ENCODE measurements at regions not wholly inside any gene's neighbourhood (a gene's known extent, or its start where the extent isn't known, plus 50 kb on each side); places are given as distances from the start of the nearest gene placed in this dataset.

DNA sequence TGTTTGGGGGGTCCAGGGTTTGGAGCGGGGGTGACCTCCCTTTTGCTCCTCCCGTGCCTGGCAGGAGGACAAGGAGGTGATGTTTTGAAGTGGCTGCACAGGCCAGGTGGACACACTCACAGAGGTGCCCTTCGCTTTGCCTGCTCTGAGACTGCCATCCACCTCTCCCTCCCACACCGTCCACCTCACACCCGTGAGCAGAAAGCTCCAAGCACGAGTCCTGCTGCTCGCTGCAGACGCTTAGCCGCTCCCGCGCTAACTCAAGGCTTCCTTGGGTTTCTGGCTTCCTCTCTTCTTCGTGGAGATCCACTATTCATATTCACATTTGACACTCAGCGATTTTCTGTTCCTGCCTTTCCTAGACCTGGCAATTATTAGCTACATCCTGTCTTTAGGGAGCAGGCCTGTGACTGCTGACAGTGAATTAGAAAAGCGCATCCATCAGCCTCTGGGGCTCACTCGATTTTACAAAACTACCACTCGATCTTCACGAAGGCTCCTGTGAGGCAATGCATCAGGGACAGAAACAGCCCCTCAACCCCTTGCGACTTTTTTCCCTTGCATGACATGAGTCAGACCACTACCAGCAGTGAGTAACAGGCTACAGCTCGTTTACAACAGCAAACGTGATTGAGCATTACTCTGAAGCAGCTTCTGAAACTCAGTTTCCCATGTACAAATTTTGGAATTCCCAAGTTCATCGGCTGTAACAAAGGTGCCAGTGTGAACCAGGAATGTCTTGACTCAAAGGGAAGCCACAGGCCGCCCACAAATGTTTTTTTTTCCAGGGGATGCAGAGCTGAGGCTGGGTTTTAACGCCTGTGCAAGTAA is 238.7 kb upstream of the SOX11 start:
- no peak for DNase-seq

DNA sequence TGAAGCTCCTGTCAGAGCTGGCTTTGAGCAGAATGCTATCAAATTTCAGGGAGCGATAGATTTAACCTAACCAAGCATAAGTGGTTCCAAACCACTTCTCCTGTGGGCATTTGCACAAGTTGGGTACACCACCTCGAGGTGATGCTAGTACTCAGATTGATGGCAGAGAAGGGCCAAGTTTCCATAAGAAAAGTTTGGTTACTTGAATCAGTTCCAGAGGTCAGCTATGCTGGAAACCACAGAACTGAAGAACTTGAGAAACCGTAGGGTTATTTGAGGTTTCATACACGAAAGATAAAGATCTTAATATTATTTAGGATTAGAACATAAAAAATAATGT is 238.2 kb upstream of the SOX11 start:
- no peak for DNase-seq

DNA sequence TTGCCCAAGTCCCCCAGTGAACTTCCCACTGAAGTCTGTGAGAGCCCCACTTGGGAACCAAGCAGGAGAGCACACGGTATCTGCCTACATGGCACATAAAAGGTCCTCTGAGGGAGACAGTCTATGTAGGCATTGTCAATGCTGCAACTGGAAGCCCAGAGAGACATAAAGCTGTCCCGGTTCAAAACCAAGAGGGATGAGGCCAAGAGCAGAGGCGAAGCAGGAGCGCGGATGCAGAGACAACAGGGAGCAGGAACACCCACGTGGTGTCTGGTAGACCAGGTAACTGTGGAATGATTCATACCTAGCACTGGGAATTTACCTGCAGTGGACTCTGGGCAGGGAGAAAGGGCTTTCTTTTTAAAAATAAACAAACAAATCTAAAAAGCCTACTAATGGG is 233.1 kb upstream of the SOX11 start:
- DNase-seq, result no peak

DNA sequence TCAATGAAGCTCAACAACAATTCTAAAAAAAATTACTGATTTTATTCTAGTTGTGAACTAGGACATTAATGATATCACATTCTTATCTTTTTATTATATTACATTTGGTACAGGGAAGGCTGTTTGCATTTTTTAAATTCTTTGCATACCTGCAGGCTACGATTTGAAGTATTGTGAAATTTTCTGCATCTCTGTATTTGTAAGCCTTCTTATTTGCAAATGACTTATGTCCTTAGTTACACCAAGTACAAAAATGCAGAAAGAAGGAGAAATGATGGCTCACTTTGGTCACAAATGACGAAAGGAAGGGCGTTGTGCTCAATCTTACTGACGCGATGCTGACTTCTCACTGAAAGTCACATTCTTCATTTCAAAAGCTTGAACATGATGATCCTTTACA is 227.5 kb upstream of the SOX11 start:
- no peak for DNase-seq

- DNase-seq, result no peak
These were observed 226.3 kb upstream of the SOX11 start for GRCh38 chr2:5465859-5466258.

GRCh38 chr2:5467178-5467905 is 224.8 kb upstream of the SOX11 start:
- DNase-seq, result no peak

GRCh38 chr2:5472673-5473072 is 219.5 kb upstream of the SOX11 start:
- DNase-seq, result peak; percentile 28

GRCh38 chr2:5473635-5474034 is 218.5 kb upstream of the SOX11 start:
- peak; percentile 96 for DNase-seq

- no peak for DNase-seq
These were observed 217.5 kb upstream of the SOX11 start for GRCh38 chr2:5474716-5475115.

DNA sequence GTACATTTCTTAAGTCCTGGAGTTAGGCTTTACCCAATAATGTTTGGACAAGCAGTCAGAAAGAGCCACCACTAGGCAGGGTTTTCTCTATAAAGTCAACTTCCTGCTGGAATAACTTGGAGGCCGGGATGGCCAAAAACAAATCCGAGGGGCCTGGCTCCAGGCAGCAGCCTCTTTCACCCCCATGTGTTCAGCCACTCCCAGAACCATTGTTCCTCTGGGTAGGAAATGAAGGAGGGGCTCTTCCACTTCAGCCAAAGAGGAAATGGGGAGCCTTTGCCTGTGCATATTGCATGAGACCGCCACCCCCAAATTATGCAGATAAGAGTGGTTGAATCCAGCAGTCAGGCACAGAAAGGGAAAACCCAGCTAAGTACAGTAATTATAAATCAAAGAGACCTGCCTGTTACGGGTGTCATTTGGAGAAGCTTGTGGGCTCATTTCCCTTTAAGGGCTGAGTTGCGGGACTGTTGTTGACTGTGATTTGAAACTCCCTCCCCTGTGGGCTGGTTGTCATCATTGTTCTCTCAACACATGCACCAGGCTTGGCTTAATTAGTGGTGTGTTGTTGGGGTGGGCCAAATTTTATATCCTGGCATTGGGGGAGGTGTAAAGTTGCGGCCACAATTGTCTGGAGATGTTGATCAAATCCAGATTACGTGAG is 212.8 kb upstream of the SOX11 start:
- DNase-seq, result no peak

- DNase-seq, result no peak
These were observed 209.3 kb upstream of the SOX11 start for GRCh38 chr2:5482929-5483331.

- no peak for DNase-seq
These were observed 207.3 kb upstream of the SOX11 start for GRCh38 chr2:5484868-5485267.

DNA sequence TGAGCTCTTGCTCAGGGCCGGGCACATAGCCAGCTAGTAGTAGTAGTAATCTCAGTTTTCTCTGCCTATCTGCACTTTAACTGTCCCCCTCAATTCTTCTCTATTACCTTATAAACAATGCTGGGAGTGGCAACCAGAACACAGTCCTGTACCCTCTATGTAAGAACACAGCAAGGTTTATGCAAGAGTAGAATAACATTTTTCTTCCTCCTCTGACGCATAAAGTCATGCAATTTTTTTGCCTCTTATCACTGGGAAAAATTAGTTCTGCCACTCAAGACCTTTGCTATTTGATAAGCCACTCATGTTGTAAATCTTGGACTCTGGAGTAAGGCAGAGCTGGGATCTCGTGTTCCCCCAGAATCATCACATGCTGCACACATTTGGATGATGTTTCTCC is 200.7 kb upstream of the SOX11 start:
- no peak for DNase-seq

GRCh38 chr2:5493256-5493655 is 198.9 kb upstream of the SOX11 start:
- no peak for DNase-seq

GRCh38 chr2:5494212-5494611 is 198.0 kb upstream of the SOX11 start:
- no peak for DNase-seq

GRCh38 chr2:5495586-5495985 is 196.6 kb upstream of the SOX11 start:
- DNase-seq, result no peak

DNA sequence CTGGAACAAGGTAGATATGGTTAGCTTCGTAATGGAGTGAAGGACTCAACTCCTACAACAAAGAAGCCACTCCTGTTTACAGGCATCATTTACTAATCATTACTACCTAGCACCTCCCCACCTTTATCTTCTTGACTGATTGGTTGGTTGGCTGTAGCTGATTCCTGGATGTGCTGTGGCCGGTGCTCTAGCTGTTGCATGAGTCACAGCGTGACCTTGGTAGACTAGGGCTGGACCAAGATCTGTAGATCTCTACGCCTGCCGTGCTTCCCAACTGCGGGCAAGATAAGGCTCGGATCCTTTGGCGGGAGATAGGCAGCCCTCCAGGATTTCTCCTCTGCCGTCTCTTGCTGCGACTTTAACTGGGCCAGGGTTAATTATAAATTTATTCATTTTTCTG is 194.3 kb upstream of the SOX11 start:
- no peak for DNase-seq

DNA sequence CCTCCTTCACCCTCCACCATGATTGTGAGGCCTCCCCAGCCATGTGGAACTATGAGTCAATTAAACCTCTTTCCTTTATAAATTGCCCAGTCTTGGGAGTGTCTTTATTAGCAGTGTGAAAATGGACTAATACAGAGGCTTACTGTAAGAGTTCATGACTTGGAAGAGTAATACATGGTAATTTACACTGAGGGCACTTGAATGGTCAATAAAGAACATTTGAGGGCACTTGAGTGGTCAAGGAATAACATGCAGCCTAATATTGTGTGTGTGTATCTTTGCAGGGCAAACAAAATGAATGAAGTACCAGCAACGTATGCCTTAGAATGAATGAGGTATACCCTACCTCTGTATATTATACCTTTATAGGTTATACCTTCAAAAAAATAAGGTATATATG is 190.4 kb upstream of the SOX11 start:
- no peak for DNase-seq

- no peak for DNase-seq
These were observed 189.8 kb upstream of the SOX11 start for GRCh38 chr2:5502385-5502784.

GRCh38 chr2:5504756-5505155 is 187.4 kb upstream of the SOX11 start:
- no peak for DNase-seq

GRCh38 chr2:5507367-5507766 is 184.8 kb upstream of the SOX11 start:
- no peak for DNase-seq

GRCh38 chr2:5509362-5509761 is 182.8 kb upstream of the SOX11 start:
- DNase-seq, result no peak

DNA sequence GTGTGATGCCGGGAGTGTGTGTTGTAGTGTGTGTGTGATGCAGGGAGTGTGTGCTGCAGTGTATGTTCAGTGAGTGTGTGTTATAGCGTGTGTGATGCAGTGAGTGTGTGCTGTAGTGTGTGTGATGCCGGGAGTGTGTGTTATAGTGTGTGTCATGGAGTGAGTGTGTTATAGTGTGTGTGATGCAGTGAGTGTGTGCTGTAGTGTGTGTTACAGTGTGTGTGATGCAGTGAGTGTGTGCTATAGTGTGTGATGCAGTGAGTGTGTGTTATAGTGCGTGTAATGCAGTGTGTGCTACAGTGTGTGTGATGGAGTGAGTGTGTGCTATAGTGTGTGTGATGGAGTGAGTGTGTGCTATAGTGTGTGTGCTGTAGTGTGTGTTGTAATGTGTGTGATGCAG is 182.1 kb upstream of the SOX11 start:
- DNase-seq, result no peak

- DNase-seq, result no peak
These were observed 176.5 kb upstream of the SOX11 start for GRCh38 chr2:5515693-5516092.

Measured in NCI-H82 (cell line).